ENCODE measurements at regions not wholly inside any gene's neighbourhood (a gene's known extent, or its start where the extent isn't known, plus 50 kb on each side); places are given as distances from the start of the nearest gene placed in this dataset.

DNA sequence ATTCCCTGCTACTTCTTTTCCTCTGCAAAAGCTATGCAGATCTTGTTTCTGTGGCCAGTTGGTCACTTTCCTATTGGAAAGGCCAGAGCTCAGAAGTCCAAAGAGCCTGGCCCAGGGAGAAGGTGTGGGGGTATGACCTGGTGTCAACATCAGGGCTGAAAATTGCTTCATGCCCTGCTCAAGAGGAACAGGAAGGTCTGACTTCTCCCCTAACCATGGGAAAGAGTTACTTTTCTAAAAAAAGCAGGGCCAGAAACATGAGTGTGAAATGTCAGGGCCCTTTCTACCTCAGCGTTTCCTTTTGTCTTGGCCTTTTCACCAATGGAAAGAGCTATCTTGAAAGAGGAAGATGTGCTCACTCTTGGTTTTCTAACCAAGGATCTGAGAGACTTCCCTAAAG, 117.4 kb downstream of the MAFB start:
- no peaks in the 10 kb centered on the region for H4K20me1 ChIP-seq (replicated peaks in 1 of 2; ENCODE audit: control insufficient read depth in 1 of 2, insufficient read depth in 2 of 2, low read length in 2 of 2)
- no peak overlapping the region for H4K5ac ChIP-seq (ENCODE audit: insufficient read length, low read depth, low read length)
- no peak overlapping the region for H2AK5ac ChIP-seq (ENCODE audit: low read depth, low read length)
- H3K79me1 ChIP-seq (ENCODE audit: low read depth, low read length) = no peaks in the 10 kb centered on the region
- no peak overlapping the region for H3K56ac ChIP-seq (replicated peaks; ENCODE audit: insufficient read length, low read depth, low read length)
- H4K91ac ChIP-seq (replicated peaks; ENCODE audit: insufficient read length, low read length) = no peak overlapping the region
- no peak overlapping the region for H3K14ac ChIP-seq (ENCODE audit: insufficient read length)
- H3K4me3 ChIP-seq (ENCODE audit: extremely low read depth in 1 of 4, insufficient read depth in 2 of 4, low read depth in 3 of 4, low read length in 4 of 4) = no peak overlapping the region
- no peak overlapping the region for H2BK5ac ChIP-seq (ENCODE audit: low read depth, low read length)
- DNase-seq (ENCODE audit: low read depth in 1 of 2, low spot score in 2 of 2) = no peak
- no peaks in the 10 kb centered on the region for H3K79me2 ChIP-seq (ENCODE audit: control insufficient read depth in 1 of 2, insufficient read depth in 2 of 2, low read length in 2 of 2)
- H3K4ac ChIP-seq (replicated peaks; ENCODE audit: insufficient read length, low read depth, low read length) = no peak overlapping the region
- ChIA-PET CTCF (ENCODE audit: partially characterized antibody) (interaction anchor here (0.7 to 1.2 kb wide), 2 partner anchors 307 to 308 kb away, joined by 3 read pairs; no protein-coding TSS in a partner anchor), POLR2A (ENCODE audit: partially characterized antibody) (no interaction called here)
- no peak overlapping the region for H3K18ac ChIP-seq (ENCODE audit: extremely low read depth, low read length)
- no peaks in the 10 kb centered on the region for H3K4me1 ChIP-seq (replicated peaks in 1 of 4; ENCODE audit: control insufficient read depth in 3 of 4, insufficient read depth in 4 of 4, low read length in 3 of 4)
- no peak overlapping the region for H2AFZ ChIP-seq (ENCODE audit: low read length)
- 63% methylated on average over 1 of the region's 1 CpG; no CpG with 5 or more reads in 1 of the 2 experiments for WGBS, 2 experiments (ENCODE audit: extremely low coverage in 1 of 2, insufficient coverage in 1 of 2, insufficient read length in 1 of 2, insufficient replicate concordance in 2 of 2, low coverage in 1 of 2, low lambda C conversion rate in 2 of 2, missing lambda C conversion rate in 1 of 2)
- H3K9me3 ChIP-seq (ENCODE audit: insufficient read depth in 2 of 2, low read depth in 1 of 2, low read length in 1 of 2) = no peaks in the 10 kb centered on the region
- H3K23ac ChIP-seq (ENCODE audit: insufficient read length) = no peak overlapping the region
- TF ChIP-seq, protein P1, sequence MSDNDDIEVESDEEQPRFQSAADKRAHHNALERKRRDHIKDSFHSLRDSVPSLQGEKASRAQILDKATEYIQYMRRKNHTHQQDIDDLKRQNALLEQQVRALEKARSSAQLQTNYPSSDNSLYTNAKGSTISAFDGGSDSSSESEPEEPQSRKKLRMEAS (IDR thresholded peaks at IDR 0.05) = no peak
- TF ChIP-seq RBBP5 (IDR thresholded peaks at IDR 0.05; ENCODE audit: borderline replicate concordance, low read depth, low read length) (no peak), CEBPB (IDR thresholded peaks at IDR 0.05; ENCODE audit: low read depth, low read length) (no peak), BCL11A (IDR thresholded peaks at IDR 0.05; ENCODE audit: low read depth in 2 of 2, low read length in 2 of 2) (no peak), BACH1 (IDR thresholded peaks at IDR 0.05; ENCODE audit: low read length) (no peak), EZH2 (IDR thresholded peaks at IDR 0.05; ENCODE audit: low read depth, low read length, severe bottlenecking) (no peak), SP1 (IDR thresholded peaks at IDR 0.05; ENCODE audit: low read depth, low read length) (no peak), CREB1 (IDR thresholded peaks at IDR 0.05) (no peak), SIX5 (IDR thresholded peaks at IDR 0.05; ENCODE audit: low read depth, low read length) (no peak)
- no peak overlapping the region for H2BK20ac ChIP-seq (ENCODE audit: low read length)
- H2BK15ac ChIP-seq (ENCODE audit: low read length) = no peak overlapping the region
- no peak overlapping the region for H3K27ac ChIP-seq (ENCODE audit: low read depth, low read length)
- H3K36me3 ChIP-seq (ENCODE audit: control insufficient read depth in 2 of 4, insufficient read depth in 4 of 4, low read length in 3 of 4) = no peaks in the 10 kb centered on the region
- H3K27me3 ChIP-seq (replicated peaks in 1 of 4; ENCODE audit: control insufficient read depth in 3 of 4, extremely low read depth in 1 of 4, insufficient read depth in 3 of 4, low read length in 3 of 4) = no peaks in the 10 kb centered on the region
- H4K8ac ChIP-seq (ENCODE audit: extremely low read depth, insufficient read depth, low read length) = no peak overlapping the region
- no peak overlapping the region for H3K9ac ChIP-seq (replicated peaks in 1 of 4; ENCODE audit: extremely low read depth in 1 of 4, low read depth in 3 of 4, low read length in 3 of 4)
- H3K23me2 ChIP-seq (ENCODE audit: low read depth, low read length) = no peaks in the 10 kb centered on the region
- H2BK120ac ChIP-seq (replicated peaks; ENCODE audit: low read depth, low read length) = no peak overlapping the region
- no peak overlapping the region for H3K4me2 ChIP-seq (ENCODE audit: insufficient read depth in 1 of 2, low read depth in 2 of 2, low read length in 2 of 2)
- no peak overlapping the region for H2BK12ac ChIP-seq (ENCODE audit: low read depth, low read length)
- FAIRE-seq = no peak
